GM19468 (cell line): ENCODE measurements at regions not wholly inside any gene's neighbourhood (a gene's known extent, or its start where the extent isn't known, plus 50 kb on each side); places are given as distances from the start of the nearest gene placed in this dataset.

Experiments
- ATAC-seq: cut with Tn5 transposase; IDR thresholded peaks from one replicate; pipeline ENCODE4 v1.9.1; 2021; ENCODE audit warnings: mild to moderate bottlenecking, moderate library complexity, moderate number of reproducible peaks; ENCODE audit not compliant: unreplicated experiment; ENCODE audit errors: extremely low read depth

DNA sequence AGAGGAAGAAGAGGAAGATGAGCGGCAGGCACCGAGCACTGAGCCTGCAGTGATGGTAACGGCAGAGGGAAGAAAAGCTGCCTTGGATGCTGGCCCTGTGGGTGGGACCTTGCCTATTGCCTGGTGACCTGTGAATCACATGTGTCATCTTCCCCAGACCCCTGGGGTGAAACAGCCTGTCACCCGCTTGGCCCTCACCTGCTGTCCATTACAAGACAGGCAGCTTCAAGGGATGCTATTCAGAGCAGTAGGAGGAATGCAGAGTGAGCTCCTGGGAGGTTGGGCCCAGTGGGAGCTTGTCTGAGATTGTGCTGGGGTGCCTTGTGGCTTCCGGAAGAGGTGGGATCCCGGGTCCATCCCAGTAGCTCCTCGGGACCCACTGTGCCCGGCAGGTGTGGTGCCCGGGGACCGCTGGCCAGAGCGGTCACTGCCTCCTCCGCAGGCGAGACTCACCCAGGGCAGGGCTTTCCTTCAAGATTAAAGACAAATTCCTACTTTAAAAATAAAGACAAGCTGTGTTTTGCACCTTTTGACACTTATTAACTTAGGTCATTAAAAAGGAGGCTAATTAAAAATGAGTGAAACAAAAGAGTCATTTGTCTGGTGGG is 440.2 kb upstream of the MKI67 start:
- ATAC-seq, result no peak

DNA sequence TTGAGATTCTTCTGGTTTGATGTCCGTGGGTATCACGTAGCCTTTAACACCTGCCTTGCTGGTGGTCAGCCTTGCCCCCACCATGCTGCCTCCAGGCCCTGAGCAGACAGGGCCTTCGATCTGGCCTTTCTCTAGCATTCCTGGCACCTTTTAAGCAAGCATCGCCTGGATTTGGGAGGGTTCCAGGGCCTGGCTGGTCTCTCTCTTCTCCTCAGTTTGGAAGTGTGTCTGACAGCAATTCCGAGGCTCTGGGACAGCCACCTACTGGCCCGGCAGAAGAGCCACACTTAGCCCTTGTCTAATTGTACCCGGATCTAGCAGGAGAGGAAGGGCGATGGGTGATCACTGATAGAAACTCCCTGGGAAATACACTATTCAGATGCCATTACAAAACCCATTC is 441.3 kb upstream of the MKI67 start:
- ATAC-seq, result no peak

DNA sequence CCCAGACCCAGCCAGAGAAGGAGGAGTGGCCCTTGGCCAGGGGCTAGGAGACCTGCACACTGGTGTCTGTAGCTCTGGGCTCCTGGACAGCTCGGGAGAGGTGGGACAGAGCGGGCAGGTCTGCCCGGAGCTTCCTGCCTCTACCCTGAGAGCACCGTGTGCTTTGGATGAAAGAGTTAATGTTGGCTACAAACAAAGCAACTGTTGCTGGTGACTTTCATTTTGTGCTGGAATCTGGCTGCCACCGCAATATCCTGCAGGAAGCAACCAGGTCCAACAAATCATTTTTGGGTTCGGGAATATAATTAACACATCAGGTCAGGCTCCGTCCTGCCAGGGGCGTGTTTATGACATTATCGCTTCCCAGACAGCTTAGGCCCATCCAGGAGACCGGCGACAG is 441.8 kb upstream of the MKI67 start:
- no peak for ATAC-seq

DNA sequence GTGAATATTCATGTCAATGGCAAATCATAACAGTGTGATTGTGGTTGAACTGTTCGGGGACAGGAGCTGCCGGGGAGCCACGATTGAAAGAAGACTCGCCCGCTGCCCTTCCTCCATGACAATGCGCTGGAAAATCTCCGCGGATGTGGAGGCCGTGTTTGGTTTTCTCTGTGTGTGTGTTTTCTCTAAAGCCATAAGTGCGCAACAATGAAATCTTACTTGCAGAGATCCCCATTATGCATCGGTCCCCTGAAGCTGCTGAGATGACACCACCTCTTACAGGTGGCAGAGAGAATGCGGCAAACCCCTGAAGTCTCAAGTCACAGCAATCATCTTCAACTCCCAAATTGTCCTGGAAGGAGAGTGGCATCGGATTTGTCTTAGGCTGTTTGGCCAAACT is 442.3 kb upstream of the MKI67 start:
- no peak for ATAC-seq

DNA sequence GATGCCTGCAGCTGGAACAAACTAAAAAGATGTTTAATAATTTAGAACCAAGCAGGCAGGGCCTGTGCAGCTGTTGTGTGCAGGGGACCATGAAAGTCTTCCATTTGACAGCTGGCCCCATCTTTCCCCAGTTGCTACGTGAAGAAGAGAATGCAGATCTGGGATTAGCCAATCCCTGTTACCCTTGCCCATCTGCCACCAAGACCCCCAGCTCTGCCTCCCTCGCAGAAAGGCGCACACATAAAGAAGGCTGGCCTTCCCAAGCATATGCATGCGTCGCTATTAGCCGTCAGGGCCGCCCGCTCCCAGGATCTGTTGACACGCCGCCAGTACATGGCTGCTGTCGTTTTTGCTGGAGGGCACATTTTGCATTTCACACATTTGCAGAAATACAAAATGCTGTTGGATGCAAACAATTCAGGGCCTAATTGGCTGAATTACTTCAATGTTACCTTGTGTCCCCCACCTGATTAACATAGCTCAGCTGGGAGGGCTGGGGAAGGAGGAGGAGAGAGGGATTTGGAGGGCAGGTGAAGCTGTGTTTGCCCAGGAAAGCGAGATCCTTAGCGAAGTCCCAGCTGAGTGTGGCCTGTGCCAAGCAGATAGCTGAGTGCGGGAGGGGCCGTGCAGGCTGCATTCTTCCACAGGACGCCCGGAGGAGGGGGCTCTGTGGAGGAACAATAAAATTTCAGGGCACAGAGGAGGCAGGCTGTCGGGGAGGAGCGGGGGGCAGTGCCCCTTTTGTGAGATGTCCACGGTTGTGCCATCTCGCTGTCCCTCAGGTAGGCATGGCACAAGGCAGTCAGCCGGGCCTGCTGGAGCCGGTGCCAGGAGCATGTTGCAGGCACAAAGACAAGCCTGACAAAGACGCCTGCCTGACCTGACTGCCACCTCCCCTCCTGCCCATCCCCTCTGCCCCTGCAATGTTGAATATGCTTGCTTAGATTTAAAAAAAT is 443.0 kb upstream of the MKI67 start:
- no peak for ATAC-seq

DNA sequence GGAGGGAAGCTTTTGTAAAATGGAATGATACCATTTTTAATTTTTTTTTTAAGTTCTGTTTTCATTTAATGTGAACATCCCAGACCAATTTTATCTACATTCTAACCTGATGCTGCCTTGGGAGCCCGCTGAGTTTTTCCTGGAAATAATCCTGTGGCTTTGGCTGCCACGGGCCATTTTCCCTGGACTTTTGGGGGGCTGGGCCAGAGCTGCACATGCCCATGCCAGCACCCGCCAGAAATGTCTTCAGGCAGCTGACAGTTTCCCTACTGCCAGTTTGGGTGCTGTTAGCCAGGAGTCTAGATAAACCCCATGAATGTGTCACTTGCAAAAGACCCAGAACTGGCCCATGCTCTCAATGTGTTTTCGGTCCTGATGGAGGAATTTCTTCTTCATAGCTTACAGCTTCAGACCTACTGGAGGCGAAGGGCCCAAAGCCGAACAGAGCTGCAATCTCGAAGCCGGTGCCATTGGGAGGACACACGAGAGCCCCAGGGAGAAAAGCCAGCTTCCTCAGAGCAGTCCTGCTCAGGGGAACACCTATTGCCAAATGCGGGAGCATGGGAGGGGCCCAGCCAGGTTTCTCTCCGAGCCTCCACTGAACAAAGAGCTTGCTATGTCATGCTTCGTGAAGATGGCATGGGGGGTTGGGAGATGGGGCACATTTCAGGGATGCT is 444.2 kb upstream of the MKI67 start:
- no peak for ATAC-seq

DNA sequence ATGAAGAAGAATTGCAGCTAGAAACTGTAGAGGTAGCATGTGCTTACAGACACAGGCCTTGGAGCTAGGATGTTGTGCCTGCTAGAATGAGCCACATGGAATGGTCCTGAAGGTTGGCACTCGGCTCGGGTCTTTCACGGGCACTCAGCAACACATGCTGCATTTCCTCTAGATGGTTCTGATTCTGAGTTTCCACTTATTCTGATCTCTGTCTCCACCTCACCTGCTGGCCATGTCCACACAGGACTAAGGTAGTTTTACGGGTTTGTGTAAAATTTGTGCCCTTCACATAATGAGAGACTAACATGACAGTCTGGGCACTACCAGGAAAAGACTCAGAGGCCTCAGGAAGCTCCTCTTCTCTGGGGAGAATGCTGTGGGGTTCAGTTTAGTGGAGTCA is 444.8 kb upstream of the MKI67 start:
- no peak for ATAC-seq

DNA sequence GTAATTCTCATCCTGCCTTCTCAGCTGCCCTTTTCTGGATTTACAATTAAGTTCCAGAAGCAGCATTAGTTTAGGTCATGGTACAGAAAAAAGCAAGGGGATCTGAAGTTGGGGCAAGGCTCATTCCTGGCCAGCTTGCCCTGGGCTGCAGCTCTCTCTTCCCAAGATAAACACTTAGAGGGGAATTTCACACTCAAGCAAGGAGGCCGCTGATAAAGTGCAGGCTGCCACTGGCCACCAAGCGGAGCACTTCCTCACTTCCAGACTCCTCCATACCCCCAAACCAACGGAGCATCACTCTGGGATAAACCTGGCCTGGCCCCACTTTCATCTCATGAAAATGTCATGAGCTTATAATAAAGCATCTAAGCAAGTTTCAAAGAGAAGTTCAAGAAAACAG is 445.5 kb upstream of the MKI67 start:
- ATAC-seq, result no peak

DNA sequence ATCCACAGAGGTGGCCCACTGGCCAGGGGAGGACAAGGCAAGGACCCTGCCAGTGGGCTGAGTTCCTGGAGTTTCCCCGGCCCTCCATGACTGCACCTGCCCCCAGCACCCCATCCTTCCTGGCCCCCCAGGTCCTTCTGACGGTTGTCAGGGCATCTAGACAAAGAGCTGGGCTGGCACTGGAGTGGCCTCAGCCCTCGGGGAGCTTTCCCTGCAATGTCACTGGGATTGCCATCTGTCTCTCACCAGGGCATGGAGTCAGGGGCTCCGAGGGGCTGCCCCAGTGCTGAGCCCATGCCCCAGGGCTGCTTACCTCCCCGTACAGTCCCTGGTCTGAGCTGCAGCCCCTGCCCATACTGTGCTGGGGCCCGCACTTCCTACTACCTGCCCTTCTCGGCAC is 446.5 kb upstream of the MKI67 start:
- ATAC-seq, result no peak

DNA sequence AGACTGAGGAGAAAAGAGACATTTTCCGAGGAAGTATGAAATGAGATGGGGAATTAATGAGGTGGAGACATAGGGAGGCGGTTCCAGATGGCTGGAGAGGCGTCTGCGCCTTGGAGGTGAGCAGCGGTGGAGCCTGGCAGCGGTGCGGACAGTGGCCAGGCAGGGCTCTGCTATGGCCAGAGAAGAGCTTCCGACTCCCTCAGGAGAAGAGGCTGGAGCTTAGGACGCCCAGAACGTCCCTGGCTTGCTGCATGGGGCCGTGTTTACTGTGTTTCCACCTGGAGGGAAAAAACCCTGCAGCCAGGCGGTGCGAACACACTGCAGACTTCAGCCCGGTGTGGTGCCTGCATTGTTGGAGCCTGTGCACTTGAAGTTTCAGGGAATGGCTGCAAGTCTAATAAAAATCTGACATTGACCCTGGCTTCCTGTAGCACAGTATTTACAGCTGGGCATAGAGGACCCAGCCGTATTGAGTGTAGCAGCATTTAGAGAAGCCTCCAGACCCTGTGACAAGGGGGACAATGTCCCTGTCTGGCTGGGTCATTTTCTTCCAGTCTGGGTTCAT is 447.1 kb upstream of the MKI67 start:
- no peak for ATAC-seq

DNA sequence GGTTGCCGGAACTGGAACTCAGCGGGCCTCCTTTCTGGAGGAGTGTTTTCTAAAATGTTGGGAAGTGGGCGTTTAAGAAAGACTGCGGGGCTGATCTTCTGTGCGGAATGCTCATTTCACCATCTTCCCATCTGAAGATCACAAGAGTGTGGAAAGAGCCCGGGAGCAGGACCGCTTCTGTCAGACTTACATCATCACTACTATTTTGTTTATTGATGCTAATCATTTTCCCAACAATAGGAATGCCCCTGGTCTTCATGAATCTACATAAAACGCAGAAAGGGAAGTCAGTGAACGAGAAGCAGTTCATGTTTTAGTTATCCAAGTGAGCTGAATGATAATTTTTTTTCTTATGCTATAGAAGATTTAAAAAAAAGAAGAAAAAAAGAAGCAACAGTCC is 447.8 kb upstream of the MKI67 start:
- ATAC-seq, result no peak

DNA sequence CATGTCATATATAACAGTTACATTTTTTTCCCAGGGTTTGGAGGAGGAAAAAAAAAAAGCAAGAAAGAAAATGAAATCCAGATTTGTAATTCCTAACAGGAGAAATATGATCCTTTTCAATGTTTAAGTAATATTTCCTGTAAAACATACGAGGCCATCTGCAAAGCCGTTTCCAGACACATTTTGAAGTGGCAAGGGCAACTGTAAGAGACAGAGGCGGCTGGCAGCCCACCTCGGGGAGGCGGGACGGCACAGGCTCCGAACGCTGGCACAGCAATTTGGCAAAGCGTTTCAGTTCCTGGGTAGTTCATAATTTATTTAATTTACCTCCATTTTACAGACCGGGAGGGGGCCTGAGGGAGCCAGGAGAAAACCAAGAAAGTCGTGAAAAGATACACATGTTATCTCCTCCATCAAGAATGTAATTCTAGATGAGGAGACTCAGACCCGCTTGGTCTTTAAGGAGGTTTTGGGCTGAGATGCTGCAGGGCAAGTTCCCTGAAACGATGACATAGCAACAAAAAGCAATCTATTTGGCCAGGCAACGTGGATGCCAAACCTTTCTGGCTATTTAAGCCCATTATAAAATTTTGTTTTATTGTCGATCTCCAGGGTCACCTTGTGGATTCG is 448.5 kb upstream of the MKI67 start:
- ATAC-seq, result no peak

DNA sequence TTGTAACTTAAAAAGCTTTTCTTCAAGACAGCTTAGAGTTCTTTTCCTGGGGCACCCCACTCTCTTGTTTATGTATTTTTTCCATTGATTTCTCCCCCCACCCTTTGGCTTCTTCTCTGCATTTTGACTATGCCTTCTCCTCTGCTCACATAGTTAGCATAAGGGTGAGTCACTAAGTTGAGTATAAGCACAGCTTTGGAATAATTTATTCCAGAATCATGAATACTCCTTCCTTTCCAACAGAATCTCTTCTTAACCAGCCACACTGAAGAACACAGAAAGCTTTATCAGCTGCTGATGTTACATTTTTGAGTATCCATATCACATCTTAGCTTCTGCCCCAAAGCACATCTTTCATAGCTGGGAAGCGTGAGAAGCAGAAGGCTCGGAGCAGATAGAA is 449.5 kb upstream of the MKI67 start:
- ATAC-seq, result no peak

DNA sequence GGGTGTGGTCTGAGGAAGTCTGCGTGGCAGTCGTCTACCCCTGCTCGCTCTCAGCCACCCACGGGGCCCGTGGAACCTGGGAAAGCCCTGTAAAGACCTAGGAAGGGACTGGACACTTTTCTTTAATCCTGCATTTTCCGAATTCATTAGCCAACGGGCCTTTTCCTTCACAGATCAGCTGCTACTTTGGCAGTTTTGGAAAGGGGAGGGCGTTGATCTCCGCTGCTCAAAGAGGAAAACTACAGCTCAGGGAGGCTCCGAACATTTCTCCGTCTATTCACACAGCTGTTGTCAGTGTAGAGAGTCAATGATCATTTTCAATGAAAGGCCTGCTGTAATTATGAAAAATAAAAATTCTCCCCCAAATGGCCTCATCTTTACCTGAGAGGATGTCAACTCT is 450.1 kb upstream of the MKI67 start:
- no peak for ATAC-seq

DNA sequence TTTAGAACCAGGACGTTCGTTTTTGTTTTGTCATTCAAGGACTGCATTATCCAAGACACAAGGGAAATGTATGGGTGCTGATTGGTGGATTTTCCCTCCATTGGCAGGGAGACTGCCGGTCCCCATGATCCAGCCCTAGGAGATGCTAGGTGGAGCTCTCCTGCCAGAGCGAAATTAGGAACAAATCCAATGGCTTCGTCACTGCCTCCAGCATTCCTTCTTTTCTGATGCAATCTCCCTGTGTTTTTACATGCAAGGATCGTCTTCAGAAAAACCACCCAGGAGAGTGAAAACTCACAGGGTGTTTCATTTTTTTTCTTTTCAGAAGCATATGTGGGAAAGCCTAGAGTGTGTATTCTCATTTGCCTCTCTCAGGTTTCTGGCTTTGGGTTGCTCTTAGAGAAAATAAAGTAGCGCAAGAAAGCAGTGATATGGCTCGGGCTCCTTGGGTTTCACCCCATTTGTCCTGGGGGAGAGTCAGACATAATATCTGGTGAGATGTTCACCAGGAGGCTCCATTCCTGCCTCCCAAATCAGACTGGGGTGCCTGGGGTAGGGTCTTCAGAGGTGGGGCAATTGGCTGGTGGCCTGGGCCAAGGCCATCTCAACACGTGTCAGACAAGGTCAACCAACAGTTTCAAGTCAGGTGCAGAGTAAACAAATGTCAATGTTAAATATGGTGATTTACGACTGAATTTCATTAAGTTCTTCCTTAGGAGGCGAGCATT is 450.9 kb upstream of the MKI67 start:
- ATAC-seq, result no peak

DNA sequence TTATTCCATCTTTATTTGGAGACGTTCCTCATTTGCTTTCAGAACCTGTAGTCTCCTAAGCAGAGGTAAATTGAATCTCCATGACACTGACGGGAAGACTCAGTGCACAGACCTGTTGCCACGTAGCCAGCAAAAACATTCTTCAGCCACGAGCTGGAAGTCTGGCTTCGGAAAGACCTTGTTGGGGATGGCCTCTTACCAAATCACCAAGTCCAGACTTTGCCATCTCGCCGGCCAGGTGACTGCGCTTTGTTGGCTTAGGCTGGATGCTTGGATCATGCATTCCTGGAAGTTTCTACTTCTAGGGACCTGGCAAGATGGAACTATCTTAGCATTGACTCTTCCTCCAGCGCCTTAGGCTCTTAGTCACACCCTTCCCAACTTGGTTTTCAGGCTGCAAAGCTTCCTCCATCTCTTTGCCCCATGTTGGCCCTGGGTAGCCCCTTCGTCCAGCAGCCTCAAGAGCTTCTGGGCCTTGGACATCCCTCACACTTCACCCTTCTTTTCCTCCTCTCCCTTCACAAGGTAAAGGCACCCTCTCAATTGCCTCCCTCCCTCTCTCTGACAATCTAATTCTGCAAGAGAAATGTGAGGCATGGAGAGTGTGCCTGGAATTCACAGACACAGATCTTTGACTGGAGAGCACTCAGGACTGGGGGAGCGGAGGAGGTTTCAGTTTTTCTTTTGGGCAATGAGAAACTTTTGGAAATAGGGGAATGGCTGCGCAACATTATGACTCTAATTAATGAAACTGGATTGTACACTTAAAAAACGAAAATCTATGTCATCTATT is 451.9 kb upstream of the MKI67 start:
- ATAC-seq, result no peak

DNA sequence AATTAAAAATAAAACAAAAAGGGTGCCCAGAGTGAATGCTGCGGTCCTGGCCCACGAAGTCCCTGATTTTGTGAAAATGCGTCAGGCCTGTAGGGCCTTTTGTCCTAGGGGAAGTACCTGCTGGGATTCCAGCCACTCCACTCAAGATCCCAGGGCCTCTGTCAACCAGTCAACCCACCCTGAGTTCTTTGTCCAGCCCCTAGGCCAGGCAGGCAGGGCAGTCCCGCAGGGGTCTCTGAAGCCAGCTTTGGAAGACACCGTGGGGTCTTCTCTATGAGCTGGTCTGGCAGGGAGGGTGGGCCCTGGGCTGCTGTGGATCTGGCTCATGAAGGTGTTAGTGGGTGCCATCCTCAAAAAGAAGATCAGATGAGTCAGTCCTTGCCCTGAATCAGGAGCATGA is 452.5 kb upstream of the MKI67 start:
- ATAC-seq, result no peak

DNA sequence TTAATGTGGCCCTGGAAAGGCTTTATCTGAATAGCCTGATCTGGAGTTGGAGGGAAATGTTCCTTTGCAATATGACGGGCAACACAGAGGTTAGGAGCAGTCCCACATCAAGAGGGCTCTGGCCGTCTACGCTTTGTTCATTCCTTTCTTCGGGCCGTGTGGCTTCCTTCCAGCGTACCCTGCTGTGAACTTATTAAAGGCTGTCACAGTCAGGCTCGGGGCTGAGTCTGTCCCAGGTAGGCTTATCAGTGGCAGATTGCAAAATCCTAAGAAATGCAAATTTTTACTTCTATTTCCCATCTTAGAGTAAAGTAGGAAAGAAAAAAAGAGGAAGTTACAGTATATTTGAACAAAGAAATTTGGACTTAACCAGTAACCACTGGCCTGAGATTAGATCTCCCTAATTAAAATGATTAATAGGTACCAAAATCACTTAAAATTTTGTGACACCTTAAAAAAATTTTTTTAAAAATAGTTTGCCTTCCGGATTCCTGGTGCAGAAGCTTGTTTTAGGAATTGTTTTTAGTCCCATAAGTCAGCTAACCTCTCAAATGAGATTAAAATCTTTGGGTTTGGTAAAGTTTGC is 453.1 kb upstream of the MKI67 start:
- no peak for ATAC-seq

DNA sequence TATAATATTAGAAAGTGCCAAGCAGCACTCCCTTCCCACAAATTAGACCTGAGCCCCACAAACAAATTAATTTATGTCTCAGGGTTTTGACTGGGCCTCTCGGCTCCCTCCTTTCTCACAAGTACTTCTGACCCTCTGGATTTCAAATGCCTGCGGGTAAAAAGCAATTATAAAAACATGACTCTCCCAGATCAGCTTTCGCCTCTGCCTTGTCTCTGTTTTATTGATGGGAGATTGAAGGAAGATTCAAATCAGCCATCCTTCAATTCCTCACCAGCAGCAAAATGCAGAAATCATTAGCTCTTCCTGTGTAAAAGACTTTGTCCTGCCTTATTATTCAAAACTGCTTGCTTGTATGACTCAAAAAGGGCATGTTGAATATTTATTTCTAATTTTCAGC is 453.7 kb upstream of the MKI67 start:
- no peak for ATAC-seq
